HL-60 (cell line): ENCODE measurements at regions not wholly inside any gene's neighbourhood (a gene's known extent, or its start where the extent isn't known, plus 50 kb on each side); places are given as distances from the start of the nearest gene placed in this dataset.

Experiments
- DNase-seq, 2 experiments: peaks; one replicate each; pipeline ENCODE4 v3.0.0-alpha.2; 2010 to 2020; ENCODE audit warnings: low read depth in 1 of 2, low spot score in 1 of 2
- H3K27ac ChIP-seq: fragments of 250-450 bp; sonication (Bioruptor Pico); replicated peaks from 2 replicates; pipeline ENCODE4 v1.5.1; 2020; ENCODE audit warnings: mild to moderate bottlenecking, moderate library complexity
- H3K27me3 ChIP-seq: fragments of 250-450 bp; sonication (Bioruptor Pico); 2 replicates; pipeline ENCODE4 v1.5.1; 2021; ENCODE audit warnings: mild to moderate bottlenecking, moderate library complexity; ENCODE audit not compliant: insufficient read depth, poor library complexity, severe bottlenecking
- H3K4me3 ChIP-seq: replicated peaks from 2 replicates; pipeline ENCODE4 v1.5.1; 2011; ENCODE audit warnings: mild to moderate bottlenecking, control low read depth, low read length; ENCODE audit not compliant: insufficient read depth
- CTCF ChIP-seq: IDR thresholded peaks from one replicate; pipeline ENCODE4 v1.5.1; 2011; ENCODE audit warnings: low read length, control low read depth, inconsistent platforms; ENCODE audit not compliant: insufficient read depth
- GABPA ChIP-seq: IDR thresholded peaks from 2 replicates; pipeline ENCODE4 v1.6.1; 2012; ENCODE audit warnings: low read depth
- POLR2AphosphoS5 ChIP-seq: IDR thresholded peaks from 2 replicates; pipeline ENCODE4 v1.6.1; 2012; ENCODE audit warnings: low read depth
- REST ChIP-seq: IDR thresholded peaks from 2 replicates; pipeline ENCODE4 v1.6.1; 2012; ENCODE audit warnings: low read depth; ENCODE audit not compliant: insufficient replicate concordance
- SPI1 ChIP-seq: IDR thresholded peaks from 2 replicates; pipeline ENCODE4 v1.6.1; 2012; ENCODE audit warnings: low read depth, mild to moderate bottlenecking, borderline replicate concordance

- DNase-seq: no peak
- no peaks in the 10 kb centered on the region for H3K27me3 ChIP-seq
- H3K4me3 ChIP-seq: no peak overlapping the region
- H3K27ac ChIP-seq: no peak overlapping the region
- TF ChIP-seq POLR2AphosphoS5 (no peak), CTCF (no peak), REST (no peak), GABPA (no peak), SPI1 (no peak)
Observed at GRCh38 chr12:67422081-67422480, 152.9 kb downstream of the CAND1 start.

DNA sequence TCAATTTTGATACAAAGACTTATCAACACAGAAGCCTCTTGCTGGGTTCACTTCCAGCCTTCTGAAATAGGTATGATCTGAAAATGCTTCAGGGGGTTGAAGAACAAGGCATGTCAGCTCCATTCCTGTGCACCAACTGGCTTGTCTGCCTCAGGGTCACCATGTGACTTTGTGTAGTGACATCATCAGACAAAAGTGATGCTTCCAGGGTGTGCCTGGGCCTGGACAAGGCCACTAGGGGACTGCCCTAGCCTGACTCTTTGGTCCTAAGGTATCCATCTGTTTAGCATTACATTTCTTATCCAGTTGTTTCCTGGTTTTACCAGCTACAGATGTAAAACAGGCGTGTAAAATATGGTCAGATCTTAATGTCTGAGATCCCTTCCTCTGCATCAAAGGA, 155.6 kb downstream of the CAND1 start:
- H3K27me3 ChIP-seq: no peaks in the 10 kb centered on the region
- H3K27ac ChIP-seq: no peak overlapping the region
- no peak overlapping the region for H3K4me3 ChIP-seq
- DNase-seq: no peak
- TF ChIP-seq GABPA (no peak), REST (no peak), CTCF (no peak), POLR2AphosphoS5 (no peak), SPI1 (no peak)

- no peak for DNase-seq
- H3K4me3 ChIP-seq: no peak overlapping the region
- no peak overlapping the region for H3K27ac ChIP-seq
- TF ChIP-seq CTCF (no peak), REST (no peak), GABPA (no peak), POLR2AphosphoS5 (no peak), SPI1 (no peak)
- no peaks in the 10 kb centered on the region for H3K27me3 ChIP-seq
Observed at GRCh38 chr12:67425394-67425793, 156.2 kb downstream of the CAND1 start.
